D341Med (cell line): ENCODE measurements at regions not wholly inside any gene's neighbourhood (a gene's known extent, or its start where the extent isn't known, plus 50 kb on each side); places are given as distances from the start of the nearest gene placed in this dataset.

Experiments
- DNase-seq: peaks from one replicate; pipeline ENCODE4 v3.0.0; 2012; ENCODE audit warnings: low spot score

DNA sequence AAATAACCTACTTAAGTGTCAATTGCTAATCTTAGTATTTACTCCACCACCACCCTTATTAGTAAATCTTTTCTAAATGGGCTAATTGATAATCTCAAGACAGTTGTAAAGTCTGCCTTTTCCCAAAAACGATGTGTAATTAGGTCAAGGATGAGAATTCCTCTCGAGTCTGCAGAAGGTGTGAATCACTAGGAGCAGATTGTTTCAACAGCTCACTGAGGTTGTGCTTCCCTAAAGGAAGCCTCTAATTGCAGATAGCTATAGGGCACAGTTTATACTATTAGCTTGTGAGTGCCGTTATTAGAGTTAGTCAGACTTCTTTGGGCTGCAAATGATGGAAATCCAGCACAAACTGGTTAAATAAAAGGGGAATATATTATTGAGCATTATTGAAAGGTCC, 84.9 kb downstream of the C11orf91 start:
- DNase-seq: no peak

GRCh38 chr11:33613404-33613803, 87.2 kb downstream of the C11orf91 start:
- DNase-seq: no peak

- DNase-seq: no peak
Measured at GRCh38 chr11:33610903-33611302, 89.7 kb downstream of the C11orf91 start.

DNA sequence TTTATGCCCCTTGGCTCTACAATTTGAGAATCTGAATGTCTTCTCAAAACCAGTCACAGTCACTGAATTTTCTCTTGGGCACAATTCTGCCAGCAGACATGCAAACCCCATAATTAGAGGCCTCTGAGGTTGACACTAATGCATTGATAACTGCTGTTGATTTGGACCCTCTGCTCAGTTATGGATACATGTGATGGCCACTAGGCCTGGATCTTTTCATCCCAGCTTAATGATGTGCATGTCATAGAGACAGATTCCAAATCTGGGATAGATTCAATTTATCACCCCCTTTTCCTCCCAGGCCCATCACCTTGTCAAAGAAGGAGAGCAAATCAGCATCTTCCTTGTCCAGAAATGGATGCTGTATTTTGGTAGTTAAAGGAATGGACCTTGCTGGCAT, 92.2 kb downstream of the C11orf91 start:
- no peak for DNase-seq

DNA sequence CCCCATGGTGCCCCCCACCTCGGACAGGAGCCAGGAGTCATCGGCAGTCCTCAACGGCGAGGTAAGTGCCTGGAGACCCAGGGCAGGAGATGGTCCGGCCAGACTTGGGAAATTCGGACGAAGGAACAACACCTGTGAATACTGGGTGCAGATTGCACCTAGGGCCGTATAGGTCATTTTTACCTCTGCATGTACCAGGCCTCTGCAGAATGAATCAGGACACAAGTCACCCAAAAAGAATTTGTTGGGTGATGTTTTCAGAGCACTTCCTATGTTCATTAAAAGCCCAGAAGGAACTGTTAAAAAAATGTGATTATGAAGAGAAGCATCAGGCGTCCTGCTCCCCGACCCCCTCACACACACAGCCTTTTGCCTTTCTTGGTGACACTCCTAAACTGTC, 93.9 kb downstream of the C11orf91 start:
- no peak for DNase-seq

DNA sequence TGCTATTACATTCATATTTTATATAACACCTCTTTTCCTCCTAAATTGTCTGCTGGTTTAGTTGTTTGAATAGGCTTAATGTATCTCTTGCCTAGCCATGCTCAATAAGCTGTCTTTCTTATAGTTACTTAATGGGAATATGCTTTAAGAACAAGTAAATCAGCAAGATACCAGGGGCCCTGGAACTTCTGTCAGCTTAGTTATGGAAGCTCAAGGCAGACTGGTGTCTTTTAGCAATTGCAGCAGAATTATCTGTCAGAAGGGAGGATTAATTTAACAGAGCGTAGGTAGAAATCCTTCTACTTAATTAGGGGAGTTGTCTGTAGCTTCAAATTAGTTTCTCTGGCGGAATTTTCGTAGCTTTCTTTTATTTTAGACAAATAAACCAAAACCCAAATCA, 94.9 kb downstream of the C11orf91 start:
- DNase-seq: no peak

- no peak for DNase-seq
Measured at GRCh38 chr11:33598426-33599069, 102.1 kb downstream of the C11orf91 start.

GRCh38 chr11:33594188-33594587, 106.4 kb downstream of the C11orf91 start:
- DNase-seq: no peak

GRCh38 chr11:33590441-33590840, 110.2 kb downstream of the C11orf91 start:
- DNase-seq: no peak

- DNase-seq: no peak
Measured at GRCh38 chr11:33588056-33588455, 112.6 kb downstream of the C11orf91 start.

DNA sequence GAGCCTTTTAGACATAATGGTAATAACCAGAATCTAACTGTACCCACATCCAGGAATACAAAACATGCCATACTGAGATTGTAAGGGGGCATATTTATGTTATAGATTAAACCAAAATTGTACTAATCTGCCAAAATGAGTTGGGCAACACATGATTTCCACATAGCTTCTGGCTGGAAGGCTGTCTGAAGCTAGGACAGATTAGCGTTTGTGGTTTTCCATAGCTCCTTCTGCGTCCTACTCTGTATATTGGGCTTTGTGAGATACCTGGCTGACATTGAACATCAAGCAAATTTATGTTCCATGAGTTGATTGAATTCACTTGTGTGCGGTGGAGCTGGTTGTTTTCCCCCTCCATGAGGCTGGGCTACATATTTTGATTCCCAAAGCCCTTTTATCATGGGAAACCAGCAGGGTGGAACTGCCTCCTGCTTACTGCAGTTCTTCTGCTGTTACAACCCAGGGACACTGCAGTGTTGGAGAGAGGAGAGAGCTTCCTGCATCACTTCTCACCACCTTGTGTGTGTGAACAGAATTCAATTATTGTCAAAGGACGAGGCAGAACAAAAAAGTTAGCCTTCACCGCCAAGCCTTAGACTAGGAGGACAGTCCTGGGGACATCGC, 114.9 kb downstream of the C11orf91 start:
- no peak for DNase-seq

DNA sequence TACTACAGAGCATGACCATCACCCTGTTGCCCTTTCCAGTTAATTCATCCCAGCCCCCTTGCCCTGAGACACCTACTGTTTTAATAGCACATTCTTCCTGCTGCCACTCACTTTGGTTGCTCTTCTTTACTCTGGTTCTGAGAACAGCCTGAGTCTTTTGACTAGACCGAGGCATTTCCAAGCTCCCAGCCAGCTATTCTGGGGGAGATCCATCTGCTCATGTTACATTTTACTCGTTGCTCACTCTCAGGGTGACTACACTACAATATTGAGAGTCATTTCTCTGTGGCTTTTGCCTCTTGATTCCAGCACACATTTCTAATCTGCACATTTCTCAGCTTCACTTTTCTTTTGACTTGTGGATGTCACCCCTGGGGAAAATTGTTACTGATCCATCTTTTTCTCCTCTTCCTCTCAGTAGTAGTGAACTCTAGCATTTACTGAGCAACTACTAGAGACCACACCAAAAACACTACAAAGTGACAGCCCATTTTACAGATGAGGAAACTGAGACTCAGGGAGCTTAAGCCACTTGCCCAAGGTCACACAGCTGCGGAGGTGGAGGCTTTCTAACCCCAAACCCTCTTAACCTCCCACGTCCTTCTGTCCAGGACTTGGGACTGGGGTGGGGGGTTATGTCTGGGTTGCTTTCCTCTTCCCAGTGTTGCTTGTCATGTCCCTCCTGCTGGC, 117.8 kb downstream of the C11orf91 start:
- no peak for DNase-seq

DNA sequence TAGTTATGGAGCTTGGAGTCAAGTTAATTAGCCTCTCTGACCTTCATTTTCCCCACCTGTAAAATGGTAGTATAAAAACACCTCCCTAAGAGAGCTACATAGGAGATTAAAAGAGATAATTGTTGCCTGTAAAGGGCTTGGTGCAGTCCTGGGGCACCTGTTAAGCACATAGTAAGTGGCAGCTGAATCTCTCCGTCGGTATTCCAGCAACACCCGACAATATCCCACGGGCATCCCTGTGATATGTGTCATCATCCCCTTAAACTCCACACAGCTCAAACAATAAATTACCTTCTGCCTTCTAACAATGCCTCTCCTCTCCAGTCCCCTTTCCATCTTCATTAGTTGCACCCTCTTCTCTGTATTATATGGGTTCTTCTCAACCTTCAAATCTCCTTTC, 121.5 kb downstream of the C11orf91 start:
- DNase-seq: no peak

DNA sequence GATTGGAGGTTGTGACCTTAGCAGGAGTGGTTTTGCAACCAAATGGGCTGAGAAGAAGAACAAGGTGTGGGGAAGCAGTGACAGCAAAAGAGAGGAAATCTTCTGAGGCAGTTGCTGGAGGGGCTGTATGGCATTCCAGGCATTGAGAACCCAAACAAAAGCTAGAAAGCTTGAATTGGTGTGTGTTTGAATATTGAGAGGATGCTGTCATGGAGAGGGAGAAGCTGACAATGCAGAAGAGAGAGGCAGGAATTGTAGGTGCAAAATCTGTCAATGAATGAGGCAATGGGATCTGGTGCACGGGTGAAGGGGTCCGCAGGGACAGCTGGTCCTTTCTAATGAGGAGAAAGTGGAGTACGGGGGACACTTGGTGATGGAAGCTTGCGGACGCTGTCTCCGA, 123.4 kb downstream of the C11orf91 start:
- DNase-seq: no peak

- DNase-seq: no peak
Measured at GRCh38 chr11:33575311-33575710, 125.3 kb downstream of the C11orf91 start.

DNA sequence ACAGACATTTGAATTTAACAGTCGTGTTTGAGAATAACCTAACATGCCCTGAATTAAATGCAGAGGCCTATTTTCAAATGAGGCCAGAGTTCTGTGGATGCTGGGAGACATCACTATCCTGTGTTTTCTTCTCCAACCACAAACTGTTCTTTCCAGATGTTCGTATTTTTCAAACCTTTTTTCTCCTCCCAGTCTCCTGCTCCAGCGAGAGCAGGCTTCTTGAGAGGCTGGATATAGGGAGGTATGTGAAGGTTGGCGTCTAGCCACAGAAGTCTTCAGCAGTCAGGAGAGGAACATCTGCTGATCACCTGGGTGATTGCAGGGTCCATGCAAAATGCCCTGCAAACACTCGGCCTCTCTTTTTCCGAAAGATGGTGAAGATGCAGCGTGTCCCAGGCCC, 126.3 kb downstream of the C11orf91 start:
- no peak for DNase-seq

DNA sequence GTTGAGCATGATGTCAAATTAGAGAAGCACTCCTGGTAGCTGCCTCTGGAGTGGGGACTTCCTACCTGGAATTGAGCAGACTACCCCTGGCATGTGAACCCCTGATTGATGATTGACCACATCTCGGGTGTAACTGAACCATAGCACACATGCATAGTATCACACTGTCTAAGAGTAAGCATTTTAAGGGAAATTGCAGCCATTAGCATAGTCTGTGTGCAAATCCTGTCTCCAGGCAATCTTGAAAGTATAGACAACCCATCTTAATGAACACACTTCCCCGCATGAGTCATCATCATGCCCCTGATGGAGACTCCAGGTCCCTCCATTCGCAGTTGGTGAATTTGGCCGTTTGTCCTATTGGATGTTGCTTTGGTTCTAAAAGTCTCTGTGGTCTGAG, 131.3 kb downstream of the C11orf91 start:
- no peak for DNase-seq

GRCh38 chr11:33567004-33567403, 133.6 kb downstream of the C11orf91 start:
- no peak for DNase-seq

GRCh38 chr11:33564856-33565453, 135.7 kb downstream of the C11orf91 start:
- DNase-seq: no peak

- DNase-seq: no peak
Measured at GRCh38 chr11:33560729-33561128, 139.9 kb downstream of the C11orf91 start.

DNA sequence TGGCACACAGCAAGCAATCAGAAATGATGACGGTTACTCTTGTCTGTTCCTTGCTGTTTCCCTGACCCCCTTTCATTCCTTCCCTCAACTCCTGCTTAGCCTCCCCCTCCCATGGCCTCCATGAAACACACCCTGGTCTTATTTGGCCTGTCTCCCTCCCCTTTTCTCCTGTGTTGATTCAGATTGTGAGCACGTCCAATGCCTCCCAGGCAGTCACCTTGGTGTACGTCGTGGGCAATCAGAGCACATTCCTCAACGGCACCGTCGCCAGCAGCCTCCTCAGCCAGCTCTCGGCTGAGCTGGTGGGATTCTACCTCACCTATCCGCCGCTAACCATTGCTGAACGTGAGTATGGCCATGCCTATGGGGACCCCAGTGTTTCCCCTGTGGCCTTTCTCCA, 141.1 kb downstream of the C11orf91 start:
- DNase-seq: no peak

DNA sequence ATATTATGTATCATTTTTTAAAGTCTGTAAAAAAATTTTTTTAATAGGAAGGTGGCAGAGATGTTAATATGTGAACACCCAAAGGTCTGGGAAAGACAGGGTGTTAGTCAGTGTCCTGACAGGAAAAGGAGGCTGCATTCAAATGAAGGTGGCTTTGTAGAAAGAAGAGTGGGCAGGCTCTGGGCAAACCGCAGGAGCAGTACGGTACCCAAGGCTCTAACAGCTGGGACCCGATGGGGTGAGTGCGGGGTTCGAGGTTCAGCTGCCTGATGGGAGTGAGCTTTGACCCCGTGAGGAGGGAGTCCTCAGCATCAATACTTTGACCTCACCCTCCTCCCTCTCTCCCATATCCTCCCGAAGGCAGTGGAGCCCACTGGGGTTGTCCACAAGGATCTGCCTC, 142.5 kb downstream of the C11orf91 start:
- no peak for DNase-seq

GRCh38 chr11:33557201-33557600, 143.4 kb downstream of the C11orf91 start:
- DNase-seq: no peak
